ENCODE measurements at regions not wholly inside any gene's neighbourhood (a gene's known extent, or its start where the extent isn't known, plus 50 kb on each side); places are given as distances from the start of the nearest gene placed in this dataset.
"Not testable (repeated sequence)": the region's sequence is repeated elsewhere in the genome, so short reads cannot be mapped to it uniquely, and the experiment has no call there.

GRCh38 chr2:185507719-185508118 is 230.9 kb upstream of the FSIP2 start:
- no peak for DNase-seq (ENCODE audit: low read depth, low spot score)

- no peak for DNase-seq (ENCODE audit: low read depth, low spot score)
Observed at GRCh38 chr2:185510060-185510459, 228.5 kb upstream of the FSIP2 start.

- DNase-seq (ENCODE audit: low read depth, low spot score): no peak
Observed at GRCh38 chr2:185511925-185512324, 226.7 kb upstream of the FSIP2 start.

GRCh38 chr2:185522472-185522871 is 216.1 kb upstream of the FSIP2 start:
- no peak for DNase-seq (ENCODE audit: low read depth, low spot score)

- not testable (repeated sequence) for DNase-seq (ENCODE audit: low read depth, low spot score)
Observed at GRCh38 chr2:185524242-185524641, 214.4 kb upstream of the FSIP2 start.

- DNase-seq (ENCODE audit: low read depth, low spot score): no peak
Observed at GRCh38 chr2:185526161-185526560, 212.4 kb upstream of the FSIP2 start.

GRCh38 chr2:185531721-185532120 is 206.9 kb upstream of the FSIP2 start:
- DNase-seq (ENCODE audit: low read depth, low spot score): no peak

GRCh38 chr2:185537689-185538088 is 200.9 kb upstream of the FSIP2 start:
- DNase-seq (ENCODE audit: low read depth, low spot score): no peak

GRCh38 chr2:185567196-185567595 is 171.4 kb upstream of the FSIP2 start:
- no peak for DNase-seq (ENCODE audit: low read depth, low spot score)

- no peak for DNase-seq (ENCODE audit: low read depth, low spot score)
Observed at GRCh38 chr2:185567940-185568339, 170.7 kb upstream of the FSIP2 start.

GRCh38 chr2:185578322-185578721 is 160.3 kb upstream of the FSIP2 start:
- no peak for DNase-seq (ENCODE audit: low read depth, low spot score)

GRCh38 chr2:185583058-185583816 is 155.4 kb upstream of the FSIP2 start:
- peak; percentile 93 for DNase-seq (ENCODE audit: low read depth, low spot score)

- DNase-seq (ENCODE audit: low read depth, low spot score): not testable (repeated sequence)
Observed at GRCh38 chr2:185585165-185585564, 153.4 kb upstream of the FSIP2 start.

- DNase-seq (ENCODE audit: low read depth, low spot score): not testable (repeated sequence)
Observed at GRCh38 chr2:185591276-185591675, 147.3 kb upstream of the FSIP2 start.

GRCh38 chr2:185607945-185608344 is 130.7 kb upstream of the FSIP2 start:
- no peak for DNase-seq (ENCODE audit: low read depth, low spot score)

- peak; percentile 26 for DNase-seq (ENCODE audit: low read depth, low spot score)
Observed at GRCh38 chr2:185608799-185609198, 129.8 kb upstream of the FSIP2 start.

- DNase-seq (ENCODE audit: low read depth, low spot score): no peak
Observed at GRCh38 chr2:185610301-185610700, 128.3 kb upstream of the FSIP2 start.

GRCh38 chr2:185618625-185619024 is 120.0 kb upstream of the FSIP2 start:
- peak; percentile 51 for DNase-seq (ENCODE audit: low read depth, low spot score)

GRCh38 chr2:185625604-185626003 is 113.0 kb upstream of the FSIP2 start:
- DNase-seq (ENCODE audit: low read depth, low spot score): no peak

- DNase-seq (ENCODE audit: low read depth, low spot score): no peak
Observed at GRCh38 chr2:185628985-185629384, 109.6 kb upstream of the FSIP2 start.

- DNase-seq (ENCODE audit: low read depth, low spot score): no peak
Observed at GRCh38 chr2:185633621-185634020, 105.0 kb upstream of the FSIP2 start.

- DNase-seq (ENCODE audit: low read depth, low spot score): no peak
Observed at GRCh38 chr2:185638771-185639170, 99.8 kb upstream of the FSIP2 start.

GRCh38 chr2:185640588-185640987 is 98.0 kb upstream of the FSIP2 start:
- DNase-seq (ENCODE audit: low read depth, low spot score): no peak

GRCh38 chr2:185643434-185643833 is 95.2 kb upstream of the FSIP2 start:
- DNase-seq (ENCODE audit: low read depth, low spot score): no peak
